ENCODE measurements at regions not wholly inside any gene's neighbourhood (a gene's known extent, or its start where the extent isn't known, plus 50 kb on each side); places are given as distances from the start of the nearest gene placed in this dataset.

- Histone ChIP-seq H3K4me1 (replicated peaks in 1 of 2) (peaks cover 0 to 6% of the 10 kb centered on the region in 2 donors), H3K9me3 (replicated peaks in 1 of 3) (no peaks in the 10 kb centered on the region), H3K27me3 (no peaks in the 10 kb centered on the region), H3K27ac (no peak overlapping the region), H3K36me3 (replicated peaks in 1 of 2) (no peaks in the 10 kb centered on the region), H3K4me3 (no peak overlapping the region)
- 95 to 100% (median 98%) methylated on average over 2 of the region's 2 CpGs for WGBS, 4 donors
- DNase-seq, result no peak
- TF ChIP-seq CTCF (IDR thresholded peaks at IDR 0.05) (no peak), POLR2A (IDR thresholded peaks at IDR 0.05) (no peak)
- intact Hi-C loops (cut with DNase I), result no loop called here
Measured at GRCh38 chr7:18287482-18287881, 208.1 kb upstream of the HDAC9 start.

GRCh38 chr7:18288322-18289037 lies 207.1 kb upstream of the HDAC9 start:
- Histone ChIP-seq H3K9me3 (replicated peaks in 1 of 3) (no peaks in the 10 kb centered on the region), H3K27me3 (no peaks in the 10 kb centered on the region), H3K4me1 (replicated peaks in 1 of 2) (peaks cover 0 to 6% of the 10 kb centered on the region in 2 donors), H3K4me3 (no peak overlapping the region), H3K27ac (no peak overlapping the region), H3K36me3 (replicated peaks in 1 of 2) (no peaks in the 10 kb centered on the region)
- no peak for DNase-seq
- intact Hi-C loops (cut with DNase I), result no loop called here
- TF ChIP-seq CTCF (IDR thresholded peaks at IDR 0.05) (no peak), POLR2A (IDR thresholded peaks at IDR 0.05) (no peak)
- WGBS, 4 donors, result 82 to 88% (median 86%) methylated on average over 3 of the region's 3 CpGs

GRCh38 chr7:18289788-18290187 lies 205.8 kb upstream of the HDAC9 start:
- H3K27me3 ChIP-seq, result no peaks in the 10 kb centered on the region
- no peak overlapping the region for H3K27ac ChIP-seq
- H3K36me3 ChIP-seq (replicated peaks in 1 of 2), result no peaks in the 10 kb centered on the region
- H3K4me1 ChIP-seq (replicated peaks in 1 of 2), result peaks cover 0 to 6% of the 10 kb centered on the region in 2 donors
- H3K9me3 ChIP-seq (replicated peaks in 1 of 3), result no peaks in the 10 kb centered on the region
- TF ChIP-seq POLR2A (IDR thresholded peaks at IDR 0.05) (no peak), CTCF (IDR thresholded peaks at IDR 0.05) (no peak)
- WGBS, 4 donors, result 26 to 36% (median 31%) methylated on average over 4 of the region's 4 CpGs
- no peak overlapping the region for H3K4me3 ChIP-seq
- DNase-seq, result no peak
- intact Hi-C loops (cut with DNase I), result no loop called here

- no peaks in the 10 kb centered on the region for H3K9me3 ChIP-seq (replicated peaks in 1 of 3)
- intact Hi-C loops (cut with DNase I), result no loop called here
- no peaks in the 10 kb centered on the region for H3K27me3 ChIP-seq
- TF ChIP-seq CTCF (IDR thresholded peaks at IDR 0.05) (no peak), POLR2A (IDR thresholded peaks at IDR 0.05) (no peak)
- no peak overlapping the region for H3K27ac ChIP-seq
- no peak for DNase-seq
- peak overlapping the region in 1 of 4 donors; percentile 34 for H3K4me3 ChIP-seq
- H3K36me3 ChIP-seq (replicated peaks in 1 of 2), result no peaks in the 10 kb centered on the region
- H3K4me1 ChIP-seq (replicated peaks in 1 of 2), result peaks cover 0 to 6% of the 10 kb centered on the region in 2 donors
- 56 to 60% (median 58%) methylated on average over 5 of the region's 5 CpGs for WGBS, 4 donors
Measured at GRCh38 chr7:18290223-18290622, 205.3 kb upstream of the HDAC9 start.
